Neural progenitor cell (in vitro differentiated cells): ENCODE measurements at regions not wholly inside any gene's neighbourhood (a gene's known extent, or its start where the extent isn't known, plus 50 kb on each side); places are given as distances from the start of the nearest gene placed in this dataset.

Source experiments
- EZH2 ChIP-seq: fragments of 200-600 bp; sonication (generic); IDR thresholded peaks from 2 replicates; pipeline ENCODE4 v1.6.1; 2017; ENCODE audit warnings: antibody characterized with exemption, mild to moderate bottlenecking, moderate library complexity
- TF ChIP-seq, protein P1 (sequence below): fragments of 200-600 bp; sonication (generic); IDR thresholded peaks from 2 replicates; pipeline ENCODE4 v1.5.1; 2017; ENCODE audit warnings: antibody characterized with exemption, mild to moderate bottlenecking

GRCh38 chr4:123955167-123955800 lies 558.7 kb downstream of the SPRY1 start:
- TF ChIP-seq, protein P1, sequence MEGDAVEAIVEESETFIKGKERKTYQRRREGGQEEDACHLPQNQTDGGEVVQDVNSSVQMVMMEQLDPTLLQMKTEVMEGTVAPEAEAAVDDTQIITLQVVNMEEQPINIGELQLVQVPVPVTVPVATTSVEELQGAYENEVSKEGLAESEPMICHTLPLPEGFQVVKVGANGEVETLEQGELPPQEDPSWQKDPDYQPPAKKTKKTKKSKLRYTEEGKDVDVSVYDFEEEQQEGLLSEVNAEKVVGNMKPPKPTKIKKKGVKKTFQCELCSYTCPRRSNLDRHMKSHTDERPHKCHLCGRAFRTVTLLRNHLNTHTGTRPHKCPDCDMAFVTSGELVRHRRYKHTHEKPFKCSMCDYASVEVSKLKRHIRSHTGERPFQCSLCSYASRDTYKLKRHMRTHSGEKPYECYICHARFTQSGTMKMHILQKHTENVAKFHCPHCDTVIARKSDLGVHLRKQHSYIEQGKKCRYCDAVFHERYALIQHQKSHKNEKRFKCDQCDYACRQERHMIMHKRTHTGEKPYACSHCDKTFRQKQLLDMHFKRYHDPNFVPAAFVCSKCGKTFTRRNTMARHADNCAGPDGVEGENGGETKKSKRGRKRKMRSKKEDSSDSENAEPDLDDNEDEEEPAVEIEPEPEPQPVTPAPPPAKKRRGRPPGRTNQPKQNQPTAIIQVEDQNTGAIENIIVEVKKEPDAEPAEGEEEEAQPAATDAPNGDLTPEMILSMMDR: no peak
- no peak for TF ChIP-seq EZH2
